ENCODE measurements at regions not wholly inside any gene's neighbourhood (a gene's known extent, or its start where the extent isn't known, plus 50 kb on each side); places are given as distances from the start of the nearest gene placed in this dataset.
"Not testable (repeated sequence)": the region's sequence is repeated elsewhere in the genome, so short reads cannot be mapped to it uniquely, and the experiment has no call there.

DNA sequence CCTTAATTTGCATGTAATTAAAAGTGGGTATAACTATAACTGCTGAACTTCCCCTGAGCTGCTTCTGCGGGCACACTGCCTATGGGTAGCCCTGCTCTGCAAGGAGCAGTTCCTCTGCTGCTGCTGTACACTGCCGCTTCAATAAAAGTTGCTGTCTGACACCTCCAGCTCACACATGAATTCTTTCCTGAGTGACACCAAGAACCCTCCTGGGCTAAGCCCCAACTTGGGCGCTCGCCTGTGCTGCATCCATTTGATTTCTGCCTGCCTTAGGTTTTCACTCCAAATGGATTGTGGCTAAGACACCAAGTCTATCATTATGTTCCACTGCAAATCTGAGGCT lies 215.7 kb downstream of the ANAPC1 start:
- no peak overlapping the region for H3K4me3 Mint-ChIP-seq
- peaks cover 4% of the 10 kb centered on the region for H3K27me3 Mint-ChIP-seq (ENCODE audit: insufficient read depth)
- H3K27ac Mint-ChIP-seq: no peak overlapping the region
- H3K36me3 Mint-ChIP-seq (ENCODE audit: low read depth): no peaks in the 10 kb centered on the region
- DNase-seq (ENCODE audit: low spot score): no peak
- intact Hi-C loops (cut with micrococcal nuclease): no loop called here
- H3K4me1 Mint-ChIP-seq (ENCODE audit: low read depth): peaks cover 19% of the 10 kb centered on the region
- no peaks in the 10 kb centered on the region for H3K9me3 Mint-ChIP-seq

DNA sequence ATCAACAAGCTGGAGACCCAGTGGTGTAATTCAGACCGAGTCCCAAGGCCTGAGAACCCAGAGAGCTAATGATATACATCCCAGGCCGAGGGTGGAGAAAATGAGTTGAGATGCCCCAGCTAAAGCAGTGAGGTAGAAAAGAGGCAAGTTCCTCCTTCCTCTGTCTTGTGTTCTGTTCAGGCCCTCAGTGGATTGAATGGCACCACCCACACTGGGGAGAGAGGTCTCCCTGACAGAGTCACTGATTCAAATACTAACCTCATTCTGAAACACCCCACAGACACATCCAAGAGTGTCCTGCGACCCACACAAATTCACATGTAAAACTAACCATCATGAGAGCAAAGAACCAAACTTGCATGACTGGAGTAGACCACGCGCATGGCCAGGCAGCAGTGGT lies 215.3 kb downstream of the ANAPC1 start:
- no peak overlapping the region for H3K4me3 Mint-ChIP-seq
- intact Hi-C loops (cut with micrococcal nuclease): no loop called here

DNA sequence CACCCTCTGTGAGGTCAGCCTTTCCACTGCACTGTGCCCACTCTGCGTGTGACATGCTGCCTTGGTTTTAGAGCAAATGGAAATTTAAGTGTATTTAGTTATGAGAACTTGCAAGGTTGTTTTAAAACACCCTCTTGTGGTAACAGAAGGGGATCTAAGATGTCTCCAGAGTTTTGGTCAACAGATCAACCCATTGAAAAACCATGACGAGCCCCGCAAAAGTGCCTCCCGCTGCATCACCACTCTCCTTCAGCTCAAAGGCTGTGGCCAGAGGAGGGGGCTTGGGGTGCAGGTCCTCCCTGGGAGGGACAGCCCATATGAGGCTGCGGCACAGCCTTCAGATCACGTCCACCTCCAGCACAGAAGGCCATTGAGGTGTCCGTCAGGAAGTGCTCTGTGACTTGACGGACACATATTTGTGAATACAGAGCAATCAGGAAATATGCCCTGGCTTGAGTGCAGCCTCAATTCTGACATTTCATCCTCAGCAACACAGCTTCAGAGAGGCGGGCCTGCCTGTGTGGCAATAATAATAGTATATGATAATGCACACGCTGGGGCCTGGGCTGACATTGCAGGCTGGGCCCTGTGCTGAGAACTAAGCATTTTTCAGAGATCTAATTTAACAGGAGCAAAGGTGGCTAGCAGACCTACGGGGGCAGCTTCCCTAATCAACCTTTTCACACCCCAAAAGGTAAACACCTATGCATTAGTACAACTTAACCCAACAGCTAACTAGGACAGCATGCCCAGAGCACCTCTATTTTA lies 213.9 kb downstream of the ANAPC1 start:
- no peaks in the 10 kb centered on the region for H3K9me3 Mint-ChIP-seq
- peaks cover 15% of the 10 kb centered on the region for H3K4me1 Mint-ChIP-seq (ENCODE audit: low read depth)
- DNase-seq (ENCODE audit: low spot score): no peak
- H3K36me3 Mint-ChIP-seq (ENCODE audit: low read depth): no peaks in the 10 kb centered on the region
- no peak overlapping the region for H3K27ac Mint-ChIP-seq
- H3K27me3 Mint-ChIP-seq (ENCODE audit: insufficient read depth): peaks cover 2% of the 10 kb centered on the region
- H3K4me3 Mint-ChIP-seq: no peak overlapping the region
- intact Hi-C loops (cut with micrococcal nuclease): no loop called here

More for the DNA sequence above, 215.3 kb downstream of the ANAPC1 start:
- Mint-ChIP-seq H3K27ac (no peak overlapping the region), H3K4me1 (ENCODE audit: low read depth) (peaks cover 14% of the 10 kb centered on the region), H3K36me3 (ENCODE audit: low read depth) (no peaks in the 10 kb centered on the region), H3K9me3 (no peaks in the 10 kb centered on the region), H3K27me3 (ENCODE audit: insufficient read depth) (peaks cover 4% of the 10 kb centered on the region)
- DNase-seq (ENCODE audit: low spot score): no peak

DNA sequence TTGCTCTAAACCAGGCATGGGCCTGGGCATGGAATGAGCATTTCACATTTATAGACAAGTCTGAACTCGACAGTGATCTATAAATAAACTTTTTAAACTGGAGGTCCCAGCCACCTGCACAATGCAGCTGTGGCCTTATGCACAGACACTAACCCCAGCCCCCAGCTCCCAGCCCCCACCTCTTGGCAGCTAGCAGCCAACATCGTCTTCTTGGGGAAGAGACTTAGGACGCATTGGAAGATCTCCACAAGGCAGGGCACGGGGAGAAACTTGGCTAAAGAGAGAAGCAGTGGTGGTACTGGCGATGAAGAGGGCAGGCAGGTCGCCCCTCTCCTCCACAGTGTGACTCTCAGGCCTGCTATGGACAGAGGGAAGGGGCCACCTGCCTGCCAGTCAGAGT lies 213.2 kb downstream of the ANAPC1 start:
- Mint-ChIP-seq H3K4me1 (ENCODE audit: low read depth) (peaks cover 22% of the 10 kb centered on the region), H3K4me3 (no peak overlapping the region), H3K36me3 (ENCODE audit: low read depth) (no peaks in the 10 kb centered on the region), H3K27ac (no peak overlapping the region), H3K9me3 (no peaks in the 10 kb centered on the region), H3K27me3 (ENCODE audit: insufficient read depth) (peaks cover 4% of the 10 kb centered on the region)
- intact Hi-C loops (cut with micrococcal nuclease): no loop called here
- DNase-seq (ENCODE audit: low spot score): no peak

DNA sequence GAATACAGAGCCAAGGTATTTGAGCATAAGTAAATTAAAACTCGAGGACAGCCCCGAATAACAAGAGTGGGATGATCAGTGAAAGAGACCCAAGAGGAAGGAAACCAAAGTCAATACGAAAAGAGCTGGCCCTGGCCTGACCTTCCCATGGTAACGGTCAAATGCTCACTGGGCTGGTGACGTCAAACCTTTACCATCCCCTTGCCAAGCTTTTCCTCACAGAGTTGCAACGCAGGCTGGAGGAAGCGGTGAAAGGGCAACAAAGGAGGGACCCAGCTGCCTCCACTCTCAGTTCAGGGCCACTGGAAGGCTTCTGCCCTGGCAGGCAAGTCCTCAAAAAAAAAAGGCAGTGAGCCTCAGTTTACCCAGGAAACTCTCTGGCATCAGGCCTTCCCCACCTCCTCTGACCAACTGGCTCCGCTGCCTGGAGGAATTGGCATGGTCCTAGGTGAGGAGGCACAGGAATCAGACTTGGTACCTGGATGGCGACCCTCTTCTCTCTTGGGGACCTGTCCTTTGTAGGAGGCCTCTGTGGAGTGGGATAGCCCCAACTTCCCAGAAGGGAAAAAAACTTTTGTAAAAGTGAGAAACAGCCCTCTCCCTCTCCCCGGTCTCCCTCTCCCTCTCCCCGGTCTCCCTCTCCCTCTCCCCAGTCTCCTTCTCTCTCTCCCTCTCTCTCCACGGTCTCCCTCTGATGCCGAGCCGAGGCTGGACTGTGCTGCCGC lies 212.4 kb downstream of the ANAPC1 start:
- no peak overlapping the region for H3K4me3 Mint-ChIP-seq
- peaks cover 12% of the 10 kb centered on the region for H3K27me3 Mint-ChIP-seq (ENCODE audit: insufficient read depth)
- H3K9me3 Mint-ChIP-seq: no peaks in the 10 kb centered on the region
- peaks cover 26% of the 10 kb centered on the region for H3K4me1 Mint-ChIP-seq (ENCODE audit: low read depth)
- DNase-seq (ENCODE audit: low spot score): no peak
- no peaks in the 10 kb centered on the region for H3K36me3 Mint-ChIP-seq (ENCODE audit: low read depth)
- H3K27ac Mint-ChIP-seq: no peak overlapping the region
- intact Hi-C loops (cut with micrococcal nuclease): no loop called here

DNA sequence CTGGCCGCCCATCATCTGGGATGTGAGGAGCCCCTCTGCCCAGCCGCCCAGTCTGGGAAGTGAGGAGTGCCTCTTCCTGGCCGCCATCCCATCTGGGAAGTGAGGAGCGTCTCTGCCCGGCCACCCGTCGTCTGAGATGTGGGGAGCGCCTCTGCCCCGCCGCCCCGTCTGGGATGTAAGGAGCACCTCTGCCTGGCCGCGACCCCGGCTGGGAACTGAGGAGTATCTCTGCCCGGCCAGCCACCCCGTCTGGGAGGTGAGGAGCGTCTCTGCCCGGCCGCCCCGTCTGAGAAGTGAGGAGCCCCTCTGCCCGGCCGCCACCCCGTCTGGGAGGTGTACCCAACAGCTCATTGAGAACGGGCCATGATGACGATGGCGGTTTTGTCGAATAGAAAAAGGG lies 211.4 kb downstream of the ANAPC1 start:
- H3K27ac Mint-ChIP-seq; H3K4me3 Mint-ChIP-seq; H3K9me3 Mint-ChIP-seq; DNase-seq (ENCODE audit: low spot score); intact Hi-C loops (cut with micrococcal nuclease); H3K36me3 Mint-ChIP-seq (ENCODE audit: low read depth): not testable (repeated sequence)
- peaks cover 21% of the 10 kb centered on the region for H3K4me1 Mint-ChIP-seq (ENCODE audit: low read depth)
- H3K27me3 Mint-ChIP-seq (ENCODE audit: insufficient read depth): peaks cover 13% of the 10 kb centered on the region

DNA sequence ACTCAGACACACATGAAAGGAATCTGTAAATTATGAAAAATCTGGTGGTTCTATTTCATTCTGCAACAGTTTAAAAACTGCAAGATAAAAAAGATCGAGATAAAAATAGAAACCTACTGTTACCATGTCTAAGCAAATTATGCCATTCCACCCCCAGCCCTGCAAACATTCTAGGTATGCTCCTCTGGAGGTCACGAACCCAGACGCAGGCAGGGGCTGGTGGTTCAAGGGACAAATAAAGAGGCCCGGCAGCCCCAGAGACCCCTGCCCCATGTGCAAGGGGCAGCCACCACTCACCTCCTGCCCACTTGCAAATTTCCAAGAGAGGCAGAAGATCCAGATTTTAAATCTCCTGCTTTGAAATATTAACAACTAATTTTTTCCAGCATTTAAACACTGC lies 210.5 kb downstream of the ANAPC1 start:
- Mint-ChIP-seq H3K4me1 (ENCODE audit: low read depth) (peaks cover 23% of the 10 kb centered on the region), H3K27ac (no peak overlapping the region), H3K9me3 (no peaks in the 10 kb centered on the region), H3K36me3 (ENCODE audit: low read depth) (no peaks in the 10 kb centered on the region), H3K27me3 (ENCODE audit: insufficient read depth) (peaks cover 13% of the 10 kb centered on the region), H3K4me3 (no peak overlapping the region)
- intact Hi-C loops (cut with micrococcal nuclease): no loop called here
- no peak for DNase-seq (ENCODE audit: low spot score)

DNA sequence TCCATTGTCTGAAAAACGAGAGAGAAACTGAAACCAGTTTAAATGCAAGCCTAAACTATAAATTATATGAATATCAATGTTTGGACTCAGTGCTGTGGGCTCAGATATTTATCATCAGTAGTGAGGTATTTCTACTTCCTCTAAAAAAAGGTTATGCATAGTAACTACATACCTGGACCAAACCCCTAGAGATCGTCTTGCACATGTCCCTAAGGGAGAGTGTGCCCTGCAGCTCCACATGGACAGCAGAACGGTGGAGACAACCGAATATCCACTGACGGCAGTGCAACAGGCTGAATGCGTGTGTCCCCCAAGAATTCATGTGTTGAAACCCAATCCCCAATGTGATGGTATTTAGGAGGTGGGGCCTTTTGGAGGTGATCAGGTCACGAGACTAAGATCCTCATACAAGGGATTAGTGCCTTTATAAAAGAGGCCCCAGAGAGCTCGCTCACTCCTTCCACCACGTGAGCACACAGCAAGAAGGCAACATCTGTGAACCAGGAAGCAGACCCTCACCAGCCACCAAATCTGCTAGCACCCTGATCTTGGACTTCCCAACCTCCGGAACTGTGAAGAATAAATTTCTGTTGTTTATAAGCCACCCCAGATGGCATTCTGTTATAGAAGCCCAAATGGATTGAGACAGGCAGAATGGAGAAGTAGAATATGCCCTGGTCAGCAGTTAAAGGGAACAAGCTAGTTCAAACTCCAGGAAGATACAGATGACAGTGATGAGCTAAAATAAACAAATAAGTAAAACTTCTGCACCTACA lies 208.4 kb downstream of the ANAPC1 start:
- Mint-ChIP-seq H3K4me1 (ENCODE audit: low read depth) (peaks cover 27% of the 10 kb centered on the region), H3K4me3 (no peak overlapping the region), H3K27me3 (ENCODE audit: insufficient read depth) (peaks cover 22% of the 10 kb centered on the region), H3K36me3 (ENCODE audit: low read depth) (no peaks in the 10 kb centered on the region), H3K9me3 (no peaks in the 10 kb centered on the region), H3K27ac (no peak overlapping the region)
- DNase-seq (ENCODE audit: low spot score): no peak
- intact Hi-C loops (cut with micrococcal nuclease): no loop called here

DNA sequence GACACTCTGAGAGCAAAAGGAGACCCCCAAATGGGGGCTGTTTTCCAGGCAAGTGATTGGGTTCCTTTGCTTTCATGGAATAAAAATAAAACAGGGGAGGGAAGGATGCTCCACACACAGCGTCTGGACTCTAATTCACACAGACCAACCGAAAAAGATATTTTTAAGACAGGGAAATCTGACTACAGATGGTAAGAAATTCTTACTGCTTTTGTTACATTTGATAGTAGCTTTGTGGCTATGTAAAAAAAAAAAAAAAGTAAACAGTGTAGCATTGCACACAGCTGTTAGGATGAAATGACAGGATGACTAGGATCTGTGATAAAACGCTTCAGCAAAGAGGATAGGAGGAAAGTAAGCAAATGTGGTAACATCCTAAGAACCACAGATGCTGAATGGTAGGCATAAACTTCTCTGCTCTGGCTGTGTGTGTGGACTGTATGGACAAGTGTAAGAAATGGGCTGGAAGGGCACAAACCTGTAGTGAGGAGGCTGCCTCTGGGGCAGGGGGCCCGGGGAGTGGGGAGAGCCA lies 207.6 kb downstream of the ANAPC1 start:
- no peaks in the 10 kb centered on the region for H3K36me3 Mint-ChIP-seq (ENCODE audit: low read depth)
- H3K4me3 Mint-ChIP-seq: no peak overlapping the region
- H3K9me3 Mint-ChIP-seq: no peaks in the 10 kb centered on the region
- H3K4me1 Mint-ChIP-seq (ENCODE audit: low read depth): peaks cover 27% of the 10 kb centered on the region
- no peak for DNase-seq (ENCODE audit: low spot score)
- no peak overlapping the region for H3K27ac Mint-ChIP-seq
- H3K27me3 Mint-ChIP-seq (ENCODE audit: insufficient read depth): peaks cover 20% of the 10 kb centered on the region
- intact Hi-C loops (cut with micrococcal nuclease): no loop called here

DNA sequence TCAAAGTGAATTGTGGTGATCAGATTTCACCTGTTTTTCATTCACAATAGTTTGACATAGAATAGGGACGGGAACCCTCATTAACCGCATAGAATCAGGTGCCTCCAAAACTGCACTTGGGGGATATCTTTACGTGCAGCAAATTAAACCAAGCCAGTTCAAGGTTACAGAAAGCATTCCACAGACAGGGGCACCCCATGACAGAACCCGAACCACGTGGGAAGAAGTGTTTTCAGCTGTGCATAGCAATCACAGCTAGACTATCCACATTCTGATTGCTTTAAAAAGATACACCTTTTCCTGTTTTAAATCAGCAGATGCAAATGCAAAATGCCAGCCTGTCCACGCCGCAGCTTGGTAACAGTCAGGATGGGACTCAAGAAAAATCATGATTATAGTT lies 205.8 kb downstream of the ANAPC1 start:
- Mint-ChIP-seq H3K27ac (no peak overlapping the region), H3K4me1 (ENCODE audit: low read depth) (peaks cover 27% of the 10 kb centered on the region), H3K27me3 (ENCODE audit: insufficient read depth) (peaks cover 26% of the 10 kb centered on the region), H3K4me3 (no peak overlapping the region), H3K36me3 (ENCODE audit: low read depth) (peaks cover 2% of the 10 kb centered on the region), H3K9me3 (no peaks in the 10 kb centered on the region)
- DNase-seq (ENCODE audit: low spot score): no peak
- intact Hi-C loops (cut with micrococcal nuclease): no loop called here

DNA sequence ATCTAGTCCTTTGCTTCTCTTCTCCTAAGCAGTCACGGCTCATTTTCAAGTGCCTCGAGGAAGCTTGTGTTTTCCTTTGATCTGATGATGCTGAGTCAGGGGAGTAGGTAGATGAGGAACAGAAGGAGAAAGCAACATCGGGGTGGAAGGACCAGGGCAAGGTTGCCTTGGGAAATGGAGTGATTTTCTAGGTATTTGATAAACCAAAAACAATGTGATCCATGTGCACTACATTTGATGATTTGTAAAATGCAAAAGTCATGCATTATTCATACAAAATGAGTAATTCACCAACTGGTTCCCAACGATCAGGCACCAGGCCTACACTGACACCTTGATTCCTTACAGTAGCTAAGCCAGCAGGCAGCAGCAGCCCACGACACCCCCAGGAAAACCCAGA lies 205.3 kb downstream of the ANAPC1 start:
- Mint-ChIP-seq H3K9me3 (no peaks in the 10 kb centered on the region), H3K27me3 (ENCODE audit: insufficient read depth) (peaks cover 28% of the 10 kb centered on the region), H3K27ac (no peak overlapping the region), H3K4me3 (no peak overlapping the region), H3K36me3 (ENCODE audit: low read depth) (peaks cover 2% of the 10 kb centered on the region), H3K4me1 (ENCODE audit: low read depth) (peaks cover 27% of the 10 kb centered on the region)
- no peak for DNase-seq (ENCODE audit: low spot score)
- intact Hi-C loops (cut with micrococcal nuclease): no loop called here

DNA sequence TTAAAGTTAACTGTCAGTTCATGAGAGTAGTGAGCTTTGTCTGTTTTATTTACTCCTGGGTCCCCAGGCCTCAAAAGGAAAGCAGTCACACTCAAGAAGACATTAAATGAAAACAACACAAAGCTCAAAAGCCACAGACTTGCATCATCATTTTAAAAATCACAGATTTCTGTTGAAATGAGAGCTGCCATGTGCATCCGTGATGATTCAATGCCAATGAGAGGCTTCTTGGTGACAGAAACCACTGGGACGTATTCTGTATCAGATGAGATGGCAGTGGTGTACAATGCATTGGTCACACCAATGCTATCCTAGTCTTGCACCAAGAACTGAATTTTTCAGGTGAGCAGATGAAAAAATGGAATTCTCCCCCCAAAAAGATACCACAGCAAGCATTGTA lies 204.8 kb downstream of the ANAPC1 start:
- peaks cover 27% of the 10 kb centered on the region for H3K4me1 Mint-ChIP-seq (ENCODE audit: low read depth)
- H3K27ac Mint-ChIP-seq: no peak overlapping the region
- H3K4me3 Mint-ChIP-seq: no peak overlapping the region
- peaks cover 2% of the 10 kb centered on the region for H3K36me3 Mint-ChIP-seq (ENCODE audit: low read depth)
- no peak for DNase-seq (ENCODE audit: low spot score)
- intact Hi-C loops (cut with micrococcal nuclease): no loop called here
- H3K27me3 Mint-ChIP-seq (ENCODE audit: insufficient read depth): peaks cover 28% of the 10 kb centered on the region
- no peaks in the 10 kb centered on the region for H3K9me3 Mint-ChIP-seq

DNA sequence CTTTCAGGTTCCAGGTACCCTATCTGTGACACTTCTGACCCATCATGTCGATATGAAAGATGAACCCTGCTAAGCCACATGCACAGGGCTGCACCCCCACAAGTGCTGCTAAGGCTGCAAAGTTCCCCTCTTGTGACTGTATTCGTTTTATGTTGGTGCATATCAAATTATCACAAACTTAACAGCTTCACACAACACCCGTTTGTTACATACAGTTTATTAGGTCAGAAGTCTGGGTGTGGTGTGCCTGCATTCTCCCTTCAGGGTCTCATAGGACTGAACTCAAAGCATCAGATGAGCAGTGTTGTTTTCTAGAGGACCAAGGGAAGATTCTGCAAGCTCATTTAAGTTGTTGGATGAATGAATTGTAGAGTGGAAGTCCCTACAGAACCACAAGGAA lies 199.4 kb downstream of the ANAPC1 start:
- Mint-ChIP-seq H3K27ac (no peak overlapping the region), H3K4me3 (no peak overlapping the region), H3K4me1 (ENCODE audit: low read depth) (no peaks in the 10 kb centered on the region), H3K9me3 (no peaks in the 10 kb centered on the region), H3K27me3 (ENCODE audit: insufficient read depth) (peaks cover 13% of the 10 kb centered on the region), H3K36me3 (ENCODE audit: low read depth) (peaks cover 2% of the 10 kb centered on the region)
- DNase-seq (ENCODE audit: low spot score): no peak
- intact Hi-C loops (cut with micrococcal nuclease): no loop called here
